Mucosa of descending colon (tissue), 3 donors: ENCODE measurements at regions not wholly inside any gene's neighbourhood (a gene's known extent, or its start where the extent isn't known, plus 50 kb on each side); places are given as distances from the start of the nearest gene placed in this dataset.

ENCODE experiments used
- ATAC-seq: fragments of 200-7000 bp; cut with Tn5 transposase; one replicate; pipeline ENCODE4 v1.9.1; 2020; ENCODE audit warnings: mild to moderate bottlenecking, moderate library complexity
- DNase-seq, 3 donors: peaks; one replicate each; pipeline ENCODE4 v3.0.0-alpha.2; 2020
- H3K36me3 ChIP-seq: fragments of 200-600 bp; one replicate; pipeline ENCODE4 v1.8.0; 2021; ENCODE audit warnings: low read depth, mild to moderate bottlenecking
- H3K4me1 ChIP-seq: fragments of 200-600 bp; one replicate; pipeline ENCODE4 v1.8.0; 2021; ENCODE audit warnings: low read depth, mild to moderate bottlenecking
- H3K4me3 ChIP-seq: fragments of 200-600 bp; one replicate; pipeline ENCODE4 v1.8.0; 2021; ENCODE audit warnings: mild to moderate bottlenecking
- H3K9me3 ChIP-seq: fragments of 200-600 bp; one replicate; pipeline ENCODE4 v1.8.0; 2021; ENCODE audit warnings: mild to moderate bottlenecking
- CTCF ChIP-seq: fragments of 200-600 bp; IDR thresholded peaks from one replicate; pipeline ENCODE4 v1.8.0; 2022; ENCODE audit warnings: antibody characterized with exemption, mild to moderate bottlenecking
- intact Hi-C, 2 donors: fragments of 100-400 bp; cut with DNase I in 1 of 2; cut with micrococcal nuclease in 1 of 2; formaldehyde crosslinking; loops; one replicate each; pipeline versions ENCODE4 v1.11.0 to v1.11.1; 2022; cut with DNase I, micrococcal nuclease
- donor health status: DM: no; HTN: no; CAD: no; lungs with moderate emphysema.
- donor health status: DM: no; HTN: no; CAD: no.
- donor health status: DM: no; HTN: yes; CAD: no.

GRCh38 chr16:77555126-77555525 lies 120.3 kb upstream of the ADAMTS18 start:
- ATAC-seq, result no peak
- intact Hi-C loops, result no loop called here

GRCh38 chr16:77555791-77556190 lies 121.0 kb upstream of the ADAMTS18 start:
- no peaks in the 10 kb centered on the region for H3K9me3 ChIP-seq
- no peak overlapping the region for H3K4me3 ChIP-seq
- H3K36me3 ChIP-seq, result no peaks in the 10 kb centered on the region
- no peak for TF ChIP-seq CTCF
- DNase-seq (no peak), ATAC-seq (no peak)
- no peaks in the 10 kb centered on the region for H3K4me1 ChIP-seq
- intact Hi-C loops, result no loop called here

More at GRCh38 chr16:77555126-77555525, 120.3 kb upstream of the ADAMTS18 start:
- Histone ChIP-seq H3K36me3 (no peaks in the 10 kb centered on the region), H3K9me3 (no peaks in the 10 kb centered on the region), H3K4me1 (no peaks in the 10 kb centered on the region), H3K4me3 (no peak overlapping the region)
- no peak for TF ChIP-seq CTCF
- DNase-seq, result no peak

GRCh38 chr16:77556201-77556873 lies 121.5 kb upstream of the ADAMTS18 start:
- DNase-seq (no peak), ATAC-seq (no peak)
- H3K36me3 ChIP-seq, result no peaks in the 10 kb centered on the region
- no peaks in the 10 kb centered on the region for H3K4me1 ChIP-seq
- H3K4me3 ChIP-seq, result no peak overlapping the region
- no peaks in the 10 kb centered on the region for H3K9me3 ChIP-seq
- no peak for TF ChIP-seq CTCF
- intact Hi-C loops, result no loop called here

- intact Hi-C loops, result no loop called here
- TF ChIP-seq CTCF, result no peak
- ATAC-seq (no peak), DNase-seq (no peak)
- Histone ChIP-seq H3K4me1 (no peaks in the 10 kb centered on the region), H3K4me3 (no peak overlapping the region), H3K36me3 (no peaks in the 10 kb centered on the region), H3K9me3 (no peaks in the 10 kb centered on the region)
Measured at GRCh38 chr16:77557385-77557784, 122.6 kb upstream of the ADAMTS18 start.

GRCh38 chr16:77558786-77559185 lies 124.0 kb upstream of the ADAMTS18 start:
- intact Hi-C loops, result no loop called here
- ATAC-seq (no peak), DNase-seq (no peak)
- H3K9me3 ChIP-seq, result no peaks in the 10 kb centered on the region
- H3K36me3 ChIP-seq, result no peaks in the 10 kb centered on the region
- H3K4me1 ChIP-seq, result no peaks in the 10 kb centered on the region
- no peak for TF ChIP-seq CTCF
- H3K4me3 ChIP-seq, result no peak overlapping the region

GRCh38 chr16:77562497-77562896 lies 127.7 kb upstream of the ADAMTS18 start:
- H3K9me3 ChIP-seq, result no peaks in the 10 kb centered on the region
- ATAC-seq, result no peak
- H3K4me1 ChIP-seq, result no peaks in the 10 kb centered on the region
- TF ChIP-seq CTCF, result no peak
- no peak overlapping the region for H3K4me3 ChIP-seq
- intact Hi-C loops, result no loop called here
- H3K36me3 ChIP-seq, result no peaks in the 10 kb centered on the region
- no peak for DNase-seq
